NCI-H1436 treated with DMSO at 0.1 percent for 48 hours (cell line): ENCODE measurements at regions not wholly inside any gene's neighbourhood (a gene's known extent, or its start where the extent isn't known, plus 50 kb on each side); places are given as distances from the start of the nearest gene placed in this dataset.
"Not testable (repeated sequence)": the region's sequence is repeated elsewhere in the genome, so short reads cannot be mapped to it uniquely, and the experiment has no call there.

ENCODE experiments used
- DNase-seq: peaks from one replicate; lab custom pipeline; 2025; lab: John Stamatoyannopoulos, UW

- DNase-seq, result no peak
Measured at GRCh38 chr2:195458936-195459335, 198.1 kb upstream of the SLC39A10 start.

GRCh38 chr2:195457873-195458272 lies 199.2 kb upstream of the SLC39A10 start:
- no peak for DNase-seq

- no peak for DNase-seq
Measured at GRCh38 chr2:195456771-195457170, 200.3 kb upstream of the SLC39A10 start.

DNA sequence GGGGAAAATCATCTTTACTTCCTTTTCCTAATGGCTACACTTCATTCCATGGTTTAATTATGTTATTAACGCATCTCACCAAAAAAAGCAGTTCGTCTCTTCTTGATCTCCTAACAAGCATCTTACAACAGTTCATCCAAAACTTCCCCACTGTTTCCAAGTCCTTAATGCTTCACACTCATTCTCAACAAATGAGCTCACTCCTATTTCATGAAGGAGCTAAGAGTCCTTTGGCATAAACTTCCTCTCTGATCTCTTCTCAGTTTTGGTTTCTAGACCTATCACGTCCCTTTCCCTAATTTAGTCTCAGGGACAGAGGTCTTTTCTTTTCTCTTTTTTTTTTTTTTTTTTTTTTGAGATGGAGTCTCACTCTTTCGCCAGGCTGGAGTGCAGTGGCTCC lies 205.9 kb upstream of the SLC39A10 start:
- DNase-seq, result no peak

GRCh38 chr2:195450552-195451113 lies 206.4 kb upstream of the SLC39A10 start:
- no peak for DNase-seq

- DNase-seq, result no peak
Measured at GRCh38 chr2:195447323-195447975, 209.6 kb upstream of the SLC39A10 start.

- DNase-seq, result no peak
Measured at GRCh38 chr2:195445639-195446038, 211.4 kb upstream of the SLC39A10 start.

- DNase-seq, result no peak
Measured at GRCh38 chr2:195443926-195444325, 213.1 kb upstream of the SLC39A10 start.

GRCh38 chr2:195442458-195443175 lies 214.4 kb upstream of the SLC39A10 start:
- no peak for DNase-seq

GRCh38 chr2:195438692-195439091 lies 218.3 kb upstream of the SLC39A10 start:
- DNase-seq, result no peak

DNA sequence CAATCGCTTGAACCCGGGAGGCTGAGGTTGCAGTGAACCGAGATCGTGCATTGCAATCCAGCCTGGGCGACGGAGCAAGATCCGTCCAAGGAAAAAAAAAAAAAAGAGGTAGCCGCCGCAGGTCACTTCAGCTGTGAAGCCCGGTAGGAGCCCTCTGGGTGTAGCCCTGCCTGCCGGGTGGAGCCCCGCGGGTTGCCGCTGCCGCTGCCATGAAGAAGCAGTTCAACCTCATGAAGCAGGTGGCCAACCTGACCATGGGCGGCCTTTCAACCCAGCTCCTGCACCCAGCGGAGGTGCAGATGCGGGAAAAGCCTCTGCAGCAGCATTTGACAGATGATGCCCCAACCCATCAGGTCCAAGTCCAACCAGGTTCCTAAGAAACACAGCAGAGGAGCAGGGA lies 219.5 kb upstream of the SLC39A10 start:
- DNase-seq, result no peak

DNA sequence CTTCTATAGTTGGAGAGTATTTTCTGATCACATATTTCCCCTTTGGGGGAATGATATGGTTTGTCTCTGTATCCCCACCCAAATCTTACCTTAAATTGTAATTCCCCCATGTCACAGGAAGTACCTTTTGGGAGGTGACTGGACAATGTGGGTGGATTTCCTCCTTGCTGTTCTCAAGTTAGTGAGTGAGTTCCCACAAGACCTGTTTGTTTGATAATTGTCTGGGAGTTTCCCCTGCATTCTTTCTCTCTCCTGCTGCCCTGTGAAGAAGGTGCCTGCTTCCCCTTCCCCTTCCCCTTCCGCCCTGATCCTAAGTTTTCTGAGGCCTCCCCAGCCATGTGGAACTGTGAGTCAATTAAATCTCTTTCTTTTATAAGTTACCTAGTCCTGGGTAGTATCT lies 222.7 kb upstream of the SLC39A10 start:
- no peak for DNase-seq

DNA sequence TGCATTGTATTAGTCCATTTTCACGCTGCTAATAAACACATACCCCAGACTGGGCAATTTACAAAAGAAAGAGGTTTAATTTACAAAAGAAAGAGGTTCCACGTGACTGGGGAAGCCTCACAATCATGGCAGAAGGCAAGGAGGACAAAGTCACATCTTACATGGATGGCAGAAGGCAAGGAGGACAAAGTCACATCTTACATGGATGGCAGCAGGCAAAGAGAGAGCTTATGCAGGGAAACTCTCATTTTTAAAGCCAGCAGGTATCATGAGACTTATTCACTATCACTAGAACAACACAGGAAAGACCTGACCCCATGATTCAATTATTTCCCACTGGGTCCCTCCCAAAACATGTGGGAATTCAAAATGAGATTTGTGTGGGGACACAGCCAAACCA lies 223.3 kb upstream of the SLC39A10 start:
- not testable (repeated sequence) for DNase-seq

- no peak for DNase-seq
Measured at GRCh38 chr2:195428673-195429072, 228.4 kb upstream of the SLC39A10 start.

- no peak for DNase-seq
Measured at GRCh38 chr2:195425328-195425727, 231.7 kb upstream of the SLC39A10 start.

DNA sequence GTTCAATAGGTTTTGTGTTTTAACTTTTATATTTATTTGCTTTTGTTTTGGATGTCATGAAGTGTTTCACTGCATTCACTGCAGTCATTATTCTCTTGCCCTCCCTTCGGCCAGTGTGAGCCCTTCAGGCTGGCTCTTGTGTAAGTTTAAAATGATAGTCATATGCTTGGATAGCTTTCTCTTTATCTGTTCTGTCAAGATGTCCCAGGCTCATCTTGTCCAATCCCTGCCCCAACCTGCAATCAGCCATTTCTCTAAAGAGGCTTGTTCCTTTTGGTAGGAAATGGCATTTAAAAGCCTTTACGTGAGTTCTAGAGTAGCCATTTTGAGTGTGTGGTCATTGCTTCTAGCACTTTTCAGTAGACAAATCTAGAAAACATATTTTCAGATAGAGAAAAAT lies 238.0 kb upstream of the SLC39A10 start:
- no peak for DNase-seq

- DNase-seq, result no peak
Measured at GRCh38 chr2:195414537-195415100, 242.4 kb upstream of the SLC39A10 start.

GRCh38 chr2:195413944-195414343 lies 243.1 kb upstream of the SLC39A10 start:
- DNase-seq, result no peak

DNA sequence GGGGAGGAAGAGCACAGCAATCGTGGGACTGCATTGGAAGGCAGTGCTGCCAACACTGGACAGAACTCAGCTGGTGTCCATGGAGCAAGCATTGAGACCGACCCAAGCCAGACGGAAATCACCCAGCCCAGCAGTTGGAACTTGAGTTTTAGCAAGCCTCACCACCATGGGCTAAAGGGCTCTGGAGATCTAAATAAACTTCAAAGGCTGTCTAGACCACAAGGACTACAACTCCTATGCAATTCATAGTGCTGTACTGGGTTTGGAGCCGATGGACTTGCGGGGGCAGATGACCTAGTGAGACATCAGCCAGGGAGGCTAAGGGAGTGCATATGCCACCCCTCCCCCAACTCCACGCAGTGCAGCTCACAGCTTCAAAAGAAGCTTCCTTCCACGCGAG lies 243.6 kb upstream of the SLC39A10 start:
- no peak for DNase-seq

- no peak for DNase-seq
Measured at GRCh38 chr2:195411219-195411687, 245.8 kb upstream of the SLC39A10 start.

- DNase-seq, result no peak
Measured at GRCh38 chr2:195410074-195410671, 246.9 kb upstream of the SLC39A10 start.

DNA sequence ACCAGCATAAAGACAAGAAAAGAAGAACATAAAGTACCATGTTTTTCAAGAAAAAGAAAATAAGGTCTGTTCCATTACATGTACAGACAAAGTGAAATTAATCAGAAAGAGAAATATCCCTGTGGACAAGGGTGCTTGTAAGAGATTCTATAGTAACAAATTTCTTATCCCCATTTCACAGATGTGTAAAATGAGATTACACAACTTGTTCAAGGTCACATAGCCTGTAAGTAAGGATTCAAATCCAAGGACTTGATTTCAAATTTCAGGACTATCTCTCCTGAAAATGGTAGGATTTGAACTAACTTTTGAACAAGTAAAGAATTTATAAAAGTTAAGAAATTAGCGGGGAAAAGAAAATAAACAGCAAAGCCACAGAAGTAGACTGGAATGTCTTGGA lies 248.2 kb upstream of the SLC39A10 start:
- no peak for DNase-seq

- DNase-seq, result peak; percentile 17
Measured at GRCh38 chr2:195408196-195408595, 248.8 kb upstream of the SLC39A10 start.
